Fibroblast of the aortic adventitia (primary cell): ENCODE measurements at regions not wholly inside any gene's neighbourhood (a gene's known extent, or its start where the extent isn't known, plus 50 kb on each side); places are given as distances from the start of the nearest gene placed in this dataset.
"Not testable (repeated sequence)": the region's sequence is repeated elsewhere in the genome, so short reads cannot be mapped to it uniquely, and the experiment has no call there.

Experiments used
- DNase-seq: peaks from one replicate; pipeline ENCODE4 v3.0.0-alpha.2; 2010; ENCODE audit warnings: low read depth
- H3K4me3 ChIP-seq: 2 replicates; pipeline ENCODE4 v1.5.1; 2011; ENCODE audit warnings: low read depth, mild to moderate bottlenecking, control low read depth, low read length, moderate library complexity
- TF ChIP-seq, protein P1 (sequence below): IDR thresholded peaks from 2 replicates; pipeline ENCODE4 v1.5.1; 2011; ENCODE audit warnings: mild to moderate bottlenecking, low read length, control low read depth, inconsistent platforms; ENCODE audit not compliant: insufficient read depth

DNA sequence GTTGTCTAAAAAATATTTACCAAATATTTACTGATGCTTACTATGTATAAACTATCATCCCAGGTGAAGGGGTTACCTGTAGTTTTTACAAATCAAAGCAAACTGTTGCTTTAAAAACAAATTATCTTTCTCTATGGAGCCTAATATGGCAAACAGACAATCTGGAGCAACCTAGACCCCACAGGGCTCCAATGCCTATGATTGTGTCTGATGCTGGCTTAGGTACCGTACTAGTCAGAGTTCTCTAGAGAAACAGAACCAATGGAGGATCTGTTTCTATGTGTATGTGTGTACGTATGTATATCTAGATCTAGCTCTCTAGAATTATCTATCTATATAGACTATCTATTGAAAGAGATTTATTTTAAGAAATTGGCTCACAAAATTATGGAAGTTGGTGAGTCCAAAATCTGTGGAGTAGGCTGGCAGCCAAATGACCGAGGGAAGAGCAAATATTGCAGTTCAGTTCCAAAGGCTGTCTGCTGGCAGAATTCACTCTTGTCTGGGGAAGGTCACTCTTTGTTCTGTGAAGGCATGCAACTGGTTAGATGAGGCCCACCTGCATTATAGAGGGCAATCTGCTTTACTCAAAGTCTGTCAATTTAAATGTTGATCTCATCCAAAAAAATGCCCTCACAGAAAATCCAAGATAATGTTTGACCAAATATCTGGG, 127.1 kb upstream of the ENPEP start:
- no peak overlapping the region for H3K4me3 ChIP-seq
- DNase-seq = no peak
- TF ChIP-seq, protein P1, sequence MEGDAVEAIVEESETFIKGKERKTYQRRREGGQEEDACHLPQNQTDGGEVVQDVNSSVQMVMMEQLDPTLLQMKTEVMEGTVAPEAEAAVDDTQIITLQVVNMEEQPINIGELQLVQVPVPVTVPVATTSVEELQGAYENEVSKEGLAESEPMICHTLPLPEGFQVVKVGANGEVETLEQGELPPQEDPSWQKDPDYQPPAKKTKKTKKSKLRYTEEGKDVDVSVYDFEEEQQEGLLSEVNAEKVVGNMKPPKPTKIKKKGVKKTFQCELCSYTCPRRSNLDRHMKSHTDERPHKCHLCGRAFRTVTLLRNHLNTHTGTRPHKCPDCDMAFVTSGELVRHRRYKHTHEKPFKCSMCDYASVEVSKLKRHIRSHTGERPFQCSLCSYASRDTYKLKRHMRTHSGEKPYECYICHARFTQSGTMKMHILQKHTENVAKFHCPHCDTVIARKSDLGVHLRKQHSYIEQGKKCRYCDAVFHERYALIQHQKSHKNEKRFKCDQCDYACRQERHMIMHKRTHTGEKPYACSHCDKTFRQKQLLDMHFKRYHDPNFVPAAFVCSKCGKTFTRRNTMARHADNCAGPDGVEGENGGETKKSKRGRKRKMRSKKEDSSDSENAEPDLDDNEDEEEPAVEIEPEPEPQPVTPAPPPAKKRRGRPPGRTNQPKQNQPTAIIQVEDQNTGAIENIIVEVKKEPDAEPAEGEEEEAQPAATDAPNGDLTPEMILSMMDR = no peak

DNA sequence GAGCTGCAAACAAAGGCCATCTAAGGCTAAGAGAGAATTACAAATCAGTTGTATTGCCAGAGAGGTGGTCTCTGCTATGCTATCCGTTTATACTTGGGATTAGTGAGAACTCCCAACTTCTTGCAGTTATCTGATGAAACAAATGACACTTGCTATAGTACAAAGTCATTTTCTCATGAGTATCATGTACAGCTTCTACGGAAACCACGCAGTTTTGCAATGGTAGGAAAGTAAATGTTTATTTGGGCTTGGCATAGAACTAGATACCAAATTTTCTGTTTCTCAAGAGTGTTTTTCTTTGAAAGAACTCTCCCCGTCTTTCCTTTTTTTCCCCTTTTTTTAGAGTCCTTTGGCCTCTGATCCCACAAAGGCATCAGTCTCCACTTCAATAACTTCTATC, 128.2 kb upstream of the ENPEP start:
- H3K4me3 ChIP-seq = no peak overlapping the region
- TF ChIP-seq, protein P1 = no peak
- DNase-seq = no peak

DNA sequence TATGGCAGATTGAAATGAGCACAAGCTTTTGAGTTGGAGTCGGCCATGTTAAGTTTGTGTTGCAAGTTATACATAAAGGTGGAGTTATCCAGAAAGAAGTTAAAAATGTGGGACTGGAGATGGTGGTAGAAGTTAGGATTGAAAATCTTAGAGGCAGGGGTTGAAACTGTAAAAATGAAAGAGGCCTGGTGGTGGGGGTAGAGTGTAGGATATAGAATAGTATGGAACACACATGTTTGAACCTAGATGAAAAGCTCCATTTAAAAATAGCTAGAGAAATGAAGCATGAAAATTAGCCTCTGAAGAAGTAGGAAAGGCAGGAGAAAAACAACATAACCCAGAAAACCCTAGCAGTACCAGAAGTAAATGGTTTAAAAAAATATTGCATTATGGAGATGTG, 131.8 kb upstream of the ENPEP start:
- no peak overlapping the region for H3K4me3 ChIP-seq
- DNase-seq = peak; percentile 33

DNA sequence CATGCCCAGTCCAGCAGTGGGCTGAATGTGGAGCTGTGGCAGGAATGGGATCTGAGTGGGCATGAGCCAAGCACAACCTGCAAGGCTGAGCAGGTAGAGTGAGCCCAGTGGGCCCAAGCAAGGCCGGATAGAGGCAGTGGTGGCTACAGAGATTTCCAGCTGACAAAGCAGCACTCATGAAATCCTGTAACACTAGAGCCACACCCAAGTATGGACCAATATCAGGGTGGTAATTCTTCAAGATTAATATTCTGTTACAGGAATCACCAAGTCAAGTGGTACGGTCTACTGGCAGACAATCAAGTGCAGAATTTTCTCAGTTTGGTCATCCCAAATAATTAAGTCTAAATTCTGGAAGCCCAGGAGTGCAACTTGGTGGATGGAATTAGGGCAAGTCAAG, 132.4 kb upstream of the ENPEP start:
- DNase-seq = no peak
- H3K4me3 ChIP-seq = no peak overlapping the region
- TF ChIP-seq, protein P1 = no peak

More for the DNA sequence above, 131.8 kb upstream of the ENPEP start:
- TF ChIP-seq, protein P1 = peak; percentile 21

DNA sequence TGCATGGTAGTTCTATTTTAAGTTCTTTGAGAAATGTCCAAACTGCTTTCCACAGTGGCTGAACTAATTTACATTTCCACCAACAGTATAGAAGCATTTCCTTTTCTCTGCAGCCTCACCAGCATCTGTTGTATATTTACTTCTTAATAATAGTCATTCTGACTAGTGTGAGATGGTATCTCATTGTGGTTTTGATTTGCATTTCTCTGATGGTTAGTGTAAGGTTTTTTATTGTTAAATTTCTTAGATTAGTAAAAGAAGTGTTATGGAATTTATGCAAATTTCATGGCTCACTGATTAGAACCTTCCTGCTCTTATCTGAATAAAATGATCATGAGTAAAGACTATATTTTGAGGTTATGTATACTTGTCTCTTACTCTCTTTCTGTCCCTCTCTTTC, 134.8 kb upstream of the ENPEP start:
- DNase-seq, H3K4me3 ChIP-seq: not testable (repeated sequence)

DNA sequence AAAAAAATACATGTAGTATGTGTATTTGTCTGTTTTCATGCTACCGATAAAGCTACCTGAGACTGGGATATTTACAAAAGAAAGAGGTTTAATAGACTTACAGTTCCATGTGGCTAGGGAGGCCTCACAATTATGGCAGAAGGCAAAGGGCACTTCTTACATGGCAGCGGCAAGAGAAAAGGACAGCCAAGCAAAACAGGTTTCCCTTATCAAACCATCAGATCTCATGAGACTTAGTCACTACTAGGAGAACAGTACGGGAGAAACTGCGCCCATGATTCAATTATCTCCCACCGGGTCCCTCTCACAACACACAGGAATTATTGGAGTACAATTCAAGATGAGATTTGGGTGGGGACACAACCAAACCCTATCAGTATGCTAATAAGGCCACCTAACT, 137.0 kb upstream of the ELOVL6 start:
- TF ChIP-seq, protein P1 = no peak
- DNase-seq = no peak
- H3K4me3 ChIP-seq = no peak overlapping the region

DNA sequence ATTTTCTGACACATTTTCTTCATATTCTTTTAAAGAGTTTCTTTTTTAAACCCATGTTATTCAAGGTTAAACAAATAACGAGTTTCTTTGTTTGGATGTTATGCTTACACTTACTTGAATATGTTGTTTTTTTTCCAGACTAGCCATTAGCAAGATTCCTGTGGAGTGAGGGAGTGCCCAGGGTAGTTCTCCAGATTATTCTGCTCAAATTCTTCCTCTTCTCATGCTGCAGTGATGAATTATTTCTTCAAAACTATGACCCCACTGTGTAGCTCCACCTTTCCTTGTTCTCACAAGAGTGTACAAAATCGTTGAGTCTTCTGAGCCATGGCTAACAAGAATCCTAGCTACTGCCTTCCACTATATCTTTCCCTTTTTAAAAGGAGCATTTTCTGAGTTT, 134.1 kb upstream of the ELOVL6 start:
- no peak overlapping the region for H3K4me3 ChIP-seq
- TF ChIP-seq, protein P1 = no peak
- no peak for DNase-seq

DNA sequence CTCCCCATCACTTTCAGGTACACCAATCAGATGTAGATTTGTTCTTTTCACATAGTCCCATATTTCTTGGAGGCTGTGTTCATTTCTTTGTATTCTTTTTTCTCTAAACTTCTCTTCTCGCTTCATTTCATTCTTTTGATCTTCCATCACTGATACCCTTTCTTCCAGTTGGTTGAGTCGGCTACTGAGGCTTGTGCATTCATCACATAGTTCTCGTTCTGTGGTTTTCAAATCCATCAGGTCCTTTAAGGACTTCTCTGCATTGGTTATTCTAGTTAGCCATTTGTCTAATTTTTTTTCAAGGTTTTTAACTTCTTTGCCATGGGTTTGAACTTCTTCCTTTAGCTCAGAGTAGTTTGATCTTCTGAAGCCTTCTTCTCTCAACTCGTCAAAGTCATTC, 128.0 kb upstream of the ELOVL6 start:
- DNase-seq = not testable (repeated sequence)

More for the DNA sequence above, 128.0 kb upstream of the ELOVL6 start:
- not testable (repeated sequence) for H3K4me3 ChIP-seq
